Bronchial epithelial cell (primary cell): ENCODE measurements at regions not wholly inside any gene's neighbourhood (a gene's known extent, or its start where the extent isn't known, plus 50 kb on each side); places are given as distances from the start of the nearest gene placed in this dataset.

ENCODE experiments used
- DNase-seq: peaks from one replicate; pipeline ENCODE4 v3.0.0-alpha.2; 2010; ENCODE audit warnings: low read depth
- FAIRE-seq: peaks from 2 replicates; lab custom pipeline; 2011; peaks lifted over from hg19 to GRCh38; lab: Jason Lieb, UNC
- H3K27me3 ChIP-seq: 2 replicates; pipeline ENCODE4 v1.5.1; 2011; ENCODE audit warnings: low read length; ENCODE audit not compliant: control insufficient read depth, insufficient read depth
- H3K36me3 ChIP-seq: 2 replicates; pipeline ENCODE4 v1.5.1; 2011; ENCODE audit warnings: low read length; ENCODE audit not compliant: control insufficient read depth, insufficient read depth
- H3K4me3 ChIP-seq: 2 replicates; pipeline ENCODE4 v1.5.1; 2011; ENCODE audit warnings: mild to moderate bottlenecking, low read depth, low read length, control low read depth
- CTCF ChIP-seq: IDR thresholded peaks from 2 replicates; pipeline ENCODE4 v1.5.1; 2011; ENCODE audit warnings: mild to moderate bottlenecking, moderate library complexity, low read length, control low read depth, inconsistent platforms; ENCODE audit not compliant: insufficient read depth, severe bottlenecking

- TF ChIP-seq CTCF = no peak
- FAIRE-seq (no peak), DNase-seq (no peak)
Observed at GRCh38 chr6:71066153-71066552, 109.3 kb upstream of the B3GAT2 start.

GRCh38 chr6:71067816-71068215 lies 111.0 kb upstream of the B3GAT2 start:
- TF ChIP-seq CTCF = no peak
- no peak for DNase-seq
- no peak for FAIRE-seq
- no peaks in the 10 kb centered on the region for H3K27me3 ChIP-seq
- no peaks in the 10 kb centered on the region for H3K36me3 ChIP-seq
- H3K4me3 ChIP-seq = no peak overlapping the region

More at GRCh38 chr6:71066153-71066552, 109.3 kb upstream of the B3GAT2 start:
- Histone ChIP-seq H3K27me3 (no peaks in the 10 kb centered on the region), H3K4me3 (no peak overlapping the region), H3K36me3 (no peaks in the 10 kb centered on the region)

- Histone ChIP-seq H3K27me3 (no peaks in the 10 kb centered on the region), H3K4me3 (no peak overlapping the region), H3K36me3 (no peaks in the 10 kb centered on the region)
- no peak for TF ChIP-seq CTCF
- DNase-seq = peak; percentile 10
- no peak for FAIRE-seq
Observed at GRCh38 chr6:71072508-71072907, 115.6 kb upstream of the B3GAT2 start.

- no peak for FAIRE-seq
- H3K27me3 ChIP-seq = no peaks in the 10 kb centered on the region
- no peaks in the 10 kb centered on the region for H3K36me3 ChIP-seq
- no peak for TF ChIP-seq CTCF
- no peak overlapping the region for H3K4me3 ChIP-seq
- no peak for DNase-seq
Observed at GRCh38 chr6:71077655-71078054, 120.8 kb upstream of the B3GAT2 start.

GRCh38 chr6:71079677-71080076 lies 122.8 kb upstream of the B3GAT2 start:
- no peaks in the 10 kb centered on the region for H3K27me3 ChIP-seq
- DNase-seq (peak; percentile 66), FAIRE-seq (no peak)

More at GRCh38 chr6:71079677-71080076, 122.8 kb upstream of the B3GAT2 start:
- no peak overlapping the region for H3K4me3 ChIP-seq
- no peak for TF ChIP-seq CTCF
- H3K36me3 ChIP-seq = no peaks in the 10 kb centered on the region
